Erythroblast (primary cell): ENCODE measurements at regions not wholly inside any gene's neighbourhood (a gene's known extent, or its start where the extent isn't known, plus 50 kb on each side); places are given as distances from the start of the nearest gene placed in this dataset.

ENCODE experiments used
- GATA1 ChIP-seq: IDR thresholded peaks from 2 replicates; pipeline ENCODE4 v1.6.1; 2011; ENCODE audit warnings: low read depth, mild to moderate bottlenecking, control low read depth, low read length, moderate library complexity
- POLR2A ChIP-seq: IDR thresholded peaks from 2 replicates; pipeline ENCODE4 v1.6.1; 2011; ENCODE audit warnings: mild to moderate bottlenecking, low read length

- TF ChIP-seq POLR2A = no peak
- TF ChIP-seq GATA1 = no peak
Measured at GRCh38 chr14:106347291-106347778, 821.0 kb downstream of the TMEM121 start.
